ENCODE measurements at regions not wholly inside any gene's neighbourhood (a gene's known extent, or its start where the extent isn't known, plus 50 kb on each side); places are given as distances from the start of the nearest gene placed in this dataset.

DNA sequence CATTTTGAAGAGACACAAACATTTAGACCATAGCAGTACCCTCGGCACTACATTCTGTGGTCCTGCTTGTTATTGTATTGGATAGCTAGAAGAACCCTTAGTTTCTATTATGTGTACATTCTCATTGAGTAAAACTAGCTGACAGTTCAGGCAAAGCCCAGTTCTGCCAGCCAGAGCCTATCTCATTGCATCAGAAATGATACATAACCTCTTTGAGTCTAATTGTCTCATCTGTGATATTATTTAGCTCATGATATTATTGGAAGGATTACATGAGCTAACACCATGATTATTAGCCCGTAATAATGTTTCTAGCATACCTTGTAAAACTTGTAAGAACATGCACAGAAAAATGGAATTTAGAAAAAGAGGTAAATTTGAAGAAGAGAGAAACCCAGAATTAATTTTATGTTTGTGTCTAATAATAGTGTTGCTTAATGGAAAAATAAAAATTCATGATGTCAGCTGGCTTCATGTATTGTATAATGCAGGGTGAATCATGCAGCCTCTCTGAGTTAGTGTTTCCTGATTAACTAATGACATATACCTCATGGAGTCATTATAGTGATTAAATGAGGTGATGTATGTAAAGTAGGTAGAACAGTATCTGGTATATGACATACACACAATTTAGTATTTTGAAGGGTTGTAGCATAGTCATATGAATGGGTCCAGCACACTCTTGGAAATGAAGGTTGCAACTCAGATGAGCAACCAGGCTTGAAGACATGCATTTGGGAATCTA lies 339.4 kb upstream of the GRM7 start:
- no peaks in the 10 kb centered on the region for H3K27me3 ChIP-seq (ENCODE audit: control insufficient read depth, insufficient read depth, low read length)
- H3K4me3 ChIP-seq (ENCODE audit: low read depth, low read length), result no peak overlapping the region
- TF ChIP-seq, protein P1, sequence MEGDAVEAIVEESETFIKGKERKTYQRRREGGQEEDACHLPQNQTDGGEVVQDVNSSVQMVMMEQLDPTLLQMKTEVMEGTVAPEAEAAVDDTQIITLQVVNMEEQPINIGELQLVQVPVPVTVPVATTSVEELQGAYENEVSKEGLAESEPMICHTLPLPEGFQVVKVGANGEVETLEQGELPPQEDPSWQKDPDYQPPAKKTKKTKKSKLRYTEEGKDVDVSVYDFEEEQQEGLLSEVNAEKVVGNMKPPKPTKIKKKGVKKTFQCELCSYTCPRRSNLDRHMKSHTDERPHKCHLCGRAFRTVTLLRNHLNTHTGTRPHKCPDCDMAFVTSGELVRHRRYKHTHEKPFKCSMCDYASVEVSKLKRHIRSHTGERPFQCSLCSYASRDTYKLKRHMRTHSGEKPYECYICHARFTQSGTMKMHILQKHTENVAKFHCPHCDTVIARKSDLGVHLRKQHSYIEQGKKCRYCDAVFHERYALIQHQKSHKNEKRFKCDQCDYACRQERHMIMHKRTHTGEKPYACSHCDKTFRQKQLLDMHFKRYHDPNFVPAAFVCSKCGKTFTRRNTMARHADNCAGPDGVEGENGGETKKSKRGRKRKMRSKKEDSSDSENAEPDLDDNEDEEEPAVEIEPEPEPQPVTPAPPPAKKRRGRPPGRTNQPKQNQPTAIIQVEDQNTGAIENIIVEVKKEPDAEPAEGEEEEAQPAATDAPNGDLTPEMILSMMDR (IDR thresholded peaks at IDR 0.05; ENCODE audit: insufficient read depth, low read depth, low read length), result no peak
- POLR2A ChIA-PET, result no interaction called here
- CTCF ChIA-PET, result no interaction called here
- H3K36me3 ChIP-seq (ENCODE audit: control insufficient read depth, insufficient read depth, low read length), result no peaks in the 10 kb centered on the region
- no peak for DNase-seq (ENCODE audit: low read depth)

DNA sequence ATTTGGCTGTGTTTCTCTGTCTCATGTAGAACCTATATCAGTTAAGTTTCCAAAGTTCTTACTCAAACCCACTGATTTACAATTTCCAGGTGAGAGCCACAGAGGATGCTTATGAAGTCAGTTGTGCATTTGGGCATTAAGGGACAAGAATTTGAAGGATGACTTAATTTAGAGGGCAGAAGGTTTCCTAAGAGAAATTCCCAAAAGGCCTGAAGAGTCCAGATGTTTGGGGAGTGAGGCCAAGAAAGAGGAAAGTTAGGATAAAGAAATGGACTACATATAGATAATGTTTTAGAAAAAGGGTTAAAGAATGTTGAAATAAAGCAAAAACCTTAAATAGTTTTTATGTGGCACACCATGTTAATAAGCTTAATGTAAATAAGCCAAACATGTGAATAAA lies 338.7 kb upstream of the GRM7 start:
- POLR2A ChIA-PET, result no interaction called here
- TF ChIP-seq, protein P1 (IDR thresholded peaks at IDR 0.05; ENCODE audit: insufficient read depth, low read depth, low read length), result no peak
- no peak overlapping the region for H3K4me3 ChIP-seq (ENCODE audit: low read depth, low read length)
- no peaks in the 10 kb centered on the region for H3K36me3 ChIP-seq (ENCODE audit: control insufficient read depth, insufficient read depth, low read length)
- CTCF ChIA-PET, result no interaction called here
- H3K27me3 ChIP-seq (ENCODE audit: control insufficient read depth, insufficient read depth, low read length), result no peaks in the 10 kb centered on the region
- no peak for DNase-seq (ENCODE audit: low read depth)

DNA sequence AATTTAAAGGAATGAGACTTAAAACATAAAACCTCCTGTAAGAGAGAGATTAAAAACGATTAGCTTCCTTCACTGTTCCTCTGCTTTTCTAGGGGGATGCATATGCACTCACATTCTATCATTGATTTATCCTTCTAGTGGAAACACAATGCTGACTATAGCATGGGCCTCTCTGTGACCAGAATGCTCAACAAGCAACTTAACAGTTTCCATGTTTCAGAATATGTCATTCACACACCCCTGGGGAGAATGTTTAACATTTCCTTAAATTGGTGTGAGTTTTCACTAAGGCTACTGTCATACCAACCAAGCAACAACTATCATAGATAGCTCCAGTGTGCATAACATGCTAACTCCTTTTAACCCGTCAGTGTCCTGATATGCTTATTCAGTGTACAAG lies 337.9 kb upstream of the GRM7 start:
- H3K4me3 ChIP-seq (ENCODE audit: low read depth, low read length), result no peak overlapping the region
- DNase-seq (ENCODE audit: low read depth), result no peak
- TF ChIP-seq, protein P1 (IDR thresholded peaks at IDR 0.05; ENCODE audit: insufficient read depth, low read depth, low read length), result no peak
- no peaks in the 10 kb centered on the region for H3K36me3 ChIP-seq (ENCODE audit: control insufficient read depth, insufficient read depth, low read length)
- ChIA-PET CTCF (no interaction called here), POLR2A (no interaction called here)
- H3K27me3 ChIP-seq (ENCODE audit: control insufficient read depth, insufficient read depth, low read length), result no peaks in the 10 kb centered on the region

DNA sequence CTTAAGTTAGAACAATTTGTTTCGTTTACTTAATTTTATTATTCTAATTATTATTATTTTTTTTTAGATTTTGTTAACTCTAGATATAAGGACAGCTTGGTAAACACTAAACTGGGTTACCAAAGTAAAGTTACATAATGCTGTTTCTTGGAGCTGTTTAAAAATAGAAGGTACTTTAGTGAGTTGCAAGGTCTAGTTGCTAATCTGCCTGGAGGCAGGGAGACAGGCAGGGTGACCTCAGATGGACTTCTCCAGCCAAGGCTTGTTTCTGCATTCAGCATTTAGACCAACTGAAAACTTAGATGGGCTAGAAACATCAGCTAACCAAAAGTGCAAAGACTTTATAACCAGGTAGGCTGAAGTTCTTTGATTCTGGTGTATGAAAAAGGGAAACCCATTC lies 336.4 kb upstream of the GRM7 start:
- Histone ChIP-seq H3K4me3 (ENCODE audit: low read depth, low read length) (no peak overlapping the region), H3K36me3 (ENCODE audit: control insufficient read depth, insufficient read depth, low read length) (no peaks in the 10 kb centered on the region), H3K27me3 (ENCODE audit: control insufficient read depth, insufficient read depth, low read length) (no peaks in the 10 kb centered on the region)
- DNase-seq (ENCODE audit: low read depth), result no peak
- TF ChIP-seq, protein P1 (IDR thresholded peaks at IDR 0.05; ENCODE audit: insufficient read depth, low read depth, low read length), result no peak
- POLR2A ChIA-PET, result no interaction called here
- CTCF ChIA-PET, result interaction anchor here (1.1 kb wide), 1 partner anchor 24 kb away, joined by 3 read pairs; no protein-coding TSS in a partner anchor

DNA sequence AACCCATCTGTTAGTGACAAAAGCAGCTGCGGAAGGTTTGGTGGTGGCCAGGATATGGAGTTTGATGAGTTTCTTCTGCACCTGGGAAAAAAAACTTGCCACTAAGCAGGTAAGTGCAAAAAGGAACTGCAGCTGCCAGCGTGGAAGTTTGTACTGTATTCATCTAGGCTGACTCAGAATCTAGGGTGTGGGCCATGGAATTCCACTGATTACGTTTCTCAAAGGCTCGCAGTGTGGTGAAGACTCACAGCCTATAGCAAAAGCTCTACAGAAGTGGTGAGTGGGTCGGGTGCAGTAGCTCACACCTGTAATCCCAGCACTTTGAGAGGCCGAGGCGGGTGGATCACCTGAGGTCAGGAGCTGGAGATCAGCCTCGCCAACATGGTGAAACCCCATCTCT lies 334.6 kb upstream of the GRM7 start:
- ChIA-PET POLR2A (no interaction called here), CTCF (no interaction called here)
- Histone ChIP-seq H3K4me3 (ENCODE audit: low read depth, low read length) (no peak overlapping the region), H3K36me3 (ENCODE audit: control insufficient read depth, insufficient read depth, low read length) (no peaks in the 10 kb centered on the region), H3K27me3 (ENCODE audit: control insufficient read depth, insufficient read depth, low read length) (no peaks in the 10 kb centered on the region)
- DNase-seq (ENCODE audit: low read depth), result no peak
- TF ChIP-seq, protein P1 (IDR thresholded peaks at IDR 0.05; ENCODE audit: insufficient read depth, low read depth, low read length), result no peak

Data from BJ (cell line).